ENCODE measurements at regions not wholly inside any gene's neighbourhood (a gene's known extent, or its start where the extent isn't known, plus 50 kb on each side); places are given as distances from the start of the nearest gene placed in this dataset.

GRCh38 chr7:41878309-41879295, 175.7 kb upstream of the INHBA start:
- no peak for DNase-seq

- no peak for DNase-seq
Observed at GRCh38 chr7:41877118-41877517, 174.2 kb upstream of the INHBA start.

- no peak for DNase-seq
Observed at GRCh38 chr7:41875513-41875912, 172.6 kb upstream of the INHBA start.

GRCh38 chr7:41874201-41874785, 171.4 kb upstream of the INHBA start:
- DNase-seq = no peak

GRCh38 chr7:41873741-41874140, 170.9 kb upstream of the INHBA start:
- no peak for DNase-seq

- no peak for DNase-seq
Observed at GRCh38 chr7:41872966-41873365, 170.1 kb upstream of the INHBA start.

GRCh38 chr7:41870461-41871138, 167.7 kb upstream of the INHBA start:
- no peak for DNase-seq

GRCh38 chr7:41869997-41870396, 167.1 kb upstream of the INHBA start:
- DNase-seq = no peak

GRCh38 chr7:41869596-41869995, 166.7 kb upstream of the INHBA start:
- no peak for DNase-seq

- DNase-seq = no peak
Observed at GRCh38 chr7:41869091-41869490, 166.2 kb upstream of the INHBA start.

GRCh38 chr7:41867639-41868280, 164.9 kb upstream of the INHBA start:
- DNase-seq = no peak

GRCh38 chr7:41862261-41862660, 159.4 kb upstream of the INHBA start:
- no peak for DNase-seq

- DNase-seq = no peak
Observed at GRCh38 chr7:41861642-41862041, 158.8 kb upstream of the INHBA start.

- DNase-seq = no peak
Observed at GRCh38 chr7:41858201-41858600, 155.3 kb upstream of the INHBA start.

- DNase-seq = no peak
Observed at GRCh38 chr7:41855798-41856197, 152.9 kb upstream of the INHBA start.

- no peak for DNase-seq
Observed at GRCh38 chr7:41847606-41848005, 144.7 kb upstream of the INHBA start.

GRCh38 chr7:41847151-41847550, 144.3 kb upstream of the INHBA start:
- no peak for DNase-seq

- no peak for DNase-seq
Observed at GRCh38 chr7:41842956-41843355, 140.1 kb upstream of the INHBA start.

GRCh38 chr7:41837916-41838315, 135.0 kb upstream of the INHBA start:
- DNase-seq = no peak

- DNase-seq = no peak
Observed at GRCh38 chr7:41835976-41836530, 133.2 kb upstream of the INHBA start.
